H1 (cell line): ENCODE measurements at regions not wholly inside any gene's neighbourhood (a gene's known extent, or its start where the extent isn't known, plus 50 kb on each side); places are given as distances from the start of the nearest gene placed in this dataset.

ENCODE experiments used
- CTCF ChIA-PET: fragments of 300-600 bp; sonication (Branson Sonifier 250); formaldehyde crosslinking; loops from one replicate; lab custom pipeline; 2021; ENCODE audit not compliant: partially characterized antibody; lab: Charles Lee
- POLR2A ChIA-PET: fragments of 300-600 bp; sonication (Branson Sonifier 250); formaldehyde crosslinking; loops from one replicate; lab custom pipeline; 2021; ENCODE audit warnings: inconsistent platforms; ENCODE audit not compliant: partially characterized antibody; lab: Charles Lee
- DNase-seq, 2 experiments: peaks; one replicate each; pipeline versions ENCODE4 v3.0.0 to v3.0.0-alpha.2; 2010 to 2022; ENCODE audit warnings: low spot score in 2 of 2, low read depth in 1 of 2, mixed read lengths in 1 of 2
- FAIRE-seq: peaks from 2 replicates; lab custom pipeline; 2011; peaks lifted over from hg19 to GRCh38; lab: Jason Lieb, UNC
- H2AFZ ChIP-seq: 2 replicates; pipeline ENCODE4 v1.8.1; 2012; ENCODE audit warnings: low read length, inconsistent platforms
- H2AK5ac ChIP-seq: 2 replicates; pipeline ENCODE4 v1.6.1; 2013; ENCODE audit warnings: low read depth, low read length
- H2BK120ac ChIP-seq: replicated peaks from 2 replicates; pipeline ENCODE3; 2013; ENCODE audit warnings: low read depth, low read length, inconsistent platforms
- H2BK12ac ChIP-seq: 2 replicates; pipeline ENCODE4 v1.6.1; 2013; ENCODE audit warnings: low read depth, low read length
- H2BK15ac ChIP-seq: 2 replicates; pipeline ENCODE4 v1.6.1; 2013; ENCODE audit warnings: low read length
- H2BK20ac ChIP-seq: 2 replicates; pipeline ENCODE4 v1.6.1; 2013; ENCODE audit warnings: low read length
- H2BK5ac ChIP-seq: 2 replicates; pipeline ENCODE4 v1.6.1; 2013; ENCODE audit warnings: low read depth, low read length
- H3K14ac ChIP-seq: 2 replicates; pipeline ENCODE4 v1.6.1; 2013; ENCODE audit warnings: inconsistent platforms; ENCODE audit not compliant: insufficient read length
- H3K18ac ChIP-seq: 2 replicates; pipeline ENCODE4 v1.6.1; 2013; ENCODE audit warnings: low read length; ENCODE audit errors: extremely low read depth
- H3K23ac ChIP-seq: 2 replicates; pipeline ENCODE4 v1.6.1; 2013; ENCODE audit warnings: inconsistent platforms; ENCODE audit not compliant: insufficient read length
- H3K23me2 ChIP-seq: 2 replicates; pipeline ENCODE4 v1.6.1; 2013; ENCODE audit warnings: low read depth, low read length
- H3K27ac ChIP-seq: 2 replicates; pipeline ENCODE4 v1.6.1; 2011; ENCODE audit warnings: low read depth, low read length, inconsistent platforms
- H3K27me3 ChIP-seq, 4 experiments: replicated peaks in 1 of 4; 1 replicate in 1 of 4; 2 replicates in 3 of 4; pipeline versions ENCODE4 v1.6.1 to v1.8.1; 2011 to 2013; ENCODE audit warnings: low read length in 3 of 4, mild to moderate bottlenecking in 3 of 4, inconsistent platforms in 2 of 4, mixed read lengths in 2 of 4, moderate library complexity in 1 of 4; ENCODE audit not compliant: control insufficient read depth in 3 of 4, insufficient read depth in 3 of 4; ENCODE audit errors: extremely low read depth in 1 of 4
- H3K36me3 ChIP-seq, 4 experiments: 2 replicates each; pipeline versions ENCODE4 v1.6.1 to v1.8.1; 2011 to 2013; ENCODE audit warnings: mild to moderate bottlenecking in 4 of 4, low read length in 3 of 4, moderate library complexity in 2 of 4, control low read depth in 1 of 4, inconsistent platforms in 1 of 4; ENCODE audit not compliant: insufficient read depth in 4 of 4, control insufficient read depth in 2 of 4
- H3K4ac ChIP-seq: replicated peaks from 2 replicates; pipeline ENCODE3; 2013; ENCODE audit warnings: low read length, low read depth, mixed read lengths, inconsistent platforms; ENCODE audit not compliant: insufficient read length
- H3K4me1 ChIP-seq, 4 experiments: replicated peaks in 1 of 4; 1 replicate in 1 of 4; 2 replicates in 3 of 4; pipeline versions ENCODE4 v1.6.1 to v1.8.1; 2011 to 2013; ENCODE audit warnings: low read length in 3 of 4, inconsistent platforms in 2 of 4, mixed read lengths in 1 of 4; ENCODE audit not compliant: insufficient read depth in 4 of 4, control insufficient read depth in 3 of 4
- H3K4me2 ChIP-seq, 2 experiments: 2 replicates each; pipeline versions ENCODE4 v1.6.1 to v1.8.1; 2011 to 2013; ENCODE audit warnings: low read depth in 2 of 2, low read length in 2 of 2, control low read depth in 1 of 2, inconsistent platforms in 1 of 2, mild to moderate bottlenecking in 1 of 2; ENCODE audit not compliant: insufficient read depth in 1 of 2
- H3K4me3 ChIP-seq, 4 experiments: fragments of 200-600, 300-600 bp in 1 of 4; sonication (generic), shearing (Covaris generic), sonication (Bioruptor Twin) in 1 of 4; 2 replicates each; pipeline versions ENCODE4 v1.5.1 to v1.8.1; 2011 to 2016; ENCODE audit warnings: low read length in 4 of 4, low read depth in 3 of 4, control low read depth in 2 of 4, inconsistent platforms in 2 of 4, mild to moderate bottlenecking in 2 of 4, mixed read lengths in 1 of 4, moderate library complexity in 1 of 4; ENCODE audit not compliant: insufficient read depth in 2 of 4; ENCODE audit errors: extremely low read depth in 1 of 4
- H3K56ac ChIP-seq: replicated peaks from 2 replicates; pipeline ENCODE3; 2013; ENCODE audit warnings: low read depth, mild to moderate bottlenecking, mixed read lengths, low read length, inconsistent platforms; ENCODE audit not compliant: insufficient read length
- H3K79me1 ChIP-seq: 2 replicates; pipeline ENCODE4 v1.6.1; 2013; ENCODE audit warnings: low read depth, low read length, control low read depth
- H3K79me2 ChIP-seq, 2 experiments: 2 replicates each; pipeline versions ENCODE4 v1.6.1 to v1.8.1; 2012 to 2013; ENCODE audit warnings: low read length in 2 of 2, mild to moderate bottlenecking in 2 of 2, inconsistent platforms in 1 of 2; ENCODE audit not compliant: insufficient read depth in 2 of 2, control insufficient read depth in 1 of 2
- H3K9ac ChIP-seq, 4 experiments: replicated peaks in 1 of 4; 1 replicate in 1 of 4; 2 replicates in 3 of 4; pipeline versions ENCODE4 v1.6.1 to v1.8.1; 2011 to 2013; ENCODE audit warnings: low read depth in 3 of 4, low read length in 3 of 4, control low read depth in 2 of 4, mild to moderate bottlenecking in 2 of 4, moderate library complexity in 2 of 4, inconsistent platforms in 1 of 4; ENCODE audit errors: extremely low read depth in 1 of 4
- H3K9me3 ChIP-seq, 2 experiments: 2 replicates each; pipeline versions ENCODE4 v1.6.1 to v1.8.1; 2012 to 2013; ENCODE audit warnings: mild to moderate bottlenecking in 2 of 2, moderate library complexity in 2 of 2, control low read depth in 1 of 2, inconsistent platforms in 1 of 2, low read depth in 1 of 2, low read length in 1 of 2, mixed read lengths in 1 of 2; ENCODE audit not compliant: insufficient read depth in 2 of 2
- H4K20me1 ChIP-seq, 2 experiments: replicated peaks in 1 of 2; 2 replicates each; pipeline versions ENCODE3 to v1.8.1; 2011 to 2013; ENCODE audit warnings: inconsistent platforms in 2 of 2, low read length in 2 of 2, mild to moderate bottlenecking in 1 of 2; ENCODE audit not compliant: insufficient read depth in 2 of 2, control insufficient read depth in 1 of 2
- H4K5ac ChIP-seq: 2 replicates; pipeline ENCODE4 v1.6.1; 2013; ENCODE audit warnings: low read length, low read depth, mixed read lengths, inconsistent platforms; ENCODE audit not compliant: insufficient read length
- H4K8ac ChIP-seq: 2 replicates; pipeline ENCODE4 v1.8.0; 2013; ENCODE audit warnings: mild to moderate bottlenecking, moderate library complexity, low read length, inconsistent platforms; ENCODE audit not compliant: insufficient read depth; ENCODE audit errors: extremely low read depth
- H4K91ac ChIP-seq: replicated peaks from 2 replicates; pipeline ENCODE3; 2013; ENCODE audit warnings: low read length, mixed read lengths, inconsistent platforms; ENCODE audit not compliant: insufficient read length
- BACH1 ChIP-seq: IDR thresholded peaks from 2 replicates; pipeline ENCODE4 v1.6.1; 2012; ENCODE audit warnings: low read length, improper control_type of control experiment
- CTBP2 ChIP-seq: IDR thresholded peaks from 2 replicates; pipeline ENCODE4 v1.7.0; 2011; ENCODE audit warnings: borderline replicate concordance, mild to moderate bottlenecking, moderate library complexity, mixed read lengths, low read length; ENCODE audit not compliant: insufficient read depth, insufficient read length
- SAP30 ChIP-seq: fragments of 300-600 bp; sonication (generic); IDR thresholded peaks from 2 replicates; pipeline ENCODE4 v1.7.1; 2012; ENCODE audit warnings: low read length, moderate library complexity, mild to moderate bottlenecking, inconsistent platforms; ENCODE audit not compliant: insufficient read depth, insufficient replicate concordance
- TAF7 ChIP-seq: optimal IDR thresholded peaks from 2 replicates; pipeline ENCODE3; 2011; ENCODE audit warnings: low read depth, mild to moderate bottlenecking, inconsistent platforms, low read length, moderate library complexity, borderline replicate concordance
- WGBS, 2 experiments: shearing (Covaris generic) in 1 of 2; methylation state at CpG; one replicate each; pipeline versions ENCODE4 v1.1.6 to v1.1.7; 2013 to 2015; ENCODE audit warnings: low lambda C conversion rate in 2 of 2, mixed read lengths in 2 of 2, inconsistent platforms in 1 of 2, low coverage in 1 of 2, missing lambda C conversion rate in 1 of 2; ENCODE audit not compliant: insufficient replicate concordance in 2 of 2, insufficient coverage in 1 of 2, insufficient read length in 1 of 2; ENCODE audit errors: extremely low coverage in 1 of 2, missing lambda C conversion rate in 1 of 2; 5-methylcytosine and 5-hydroxymethylcytosine counted together

GRCh38 chr6:154605882-154606370 is 95.4 kb upstream of the CNKSR3 start:
- no peaks in the 10 kb centered on the region for H3K9me3 ChIP-seq
- CTCF ChIA-PET: interaction anchor here (1.9 kb wide), 1 partner anchor 9 kb away, joined by 6 read pairs; no protein-coding TSS in a partner anchor
- no peaks in the 10 kb centered on the region for H3K79me1 ChIP-seq
- no peak overlapping the region for H3K9ac ChIP-seq
- FAIRE-seq (no peak), DNase-seq (no peak)
- TF ChIP-seq SAP30 (no peak), CTBP2 (no peak), BACH1 (no peak), TAF7 (no peak)
- H4K91ac ChIP-seq: no peak overlapping the region
- H2BK5ac ChIP-seq: no peak overlapping the region
- no peak overlapping the region for H3K23ac ChIP-seq
- no peak overlapping the region for H4K5ac ChIP-seq
- H3K4me3 ChIP-seq: no peak overlapping the region
- no peak overlapping the region for H2AK5ac ChIP-seq
- POLR2A ChIA-PET: no interaction called here
- H3K18ac ChIP-seq: no peak overlapping the region
- H2AFZ ChIP-seq: no peak overlapping the region
- no peak overlapping the region for H3K14ac ChIP-seq
- no peak overlapping the region for H2BK20ac ChIP-seq
- no peaks in the 10 kb centered on the region for H3K36me3 ChIP-seq
- H2BK120ac ChIP-seq: no peak overlapping the region
- no peak overlapping the region for H3K4ac ChIP-seq
- H3K27ac ChIP-seq: no peak overlapping the region
- no peaks in the 10 kb centered on the region for H3K27me3 ChIP-seq
- no peak overlapping the region for H4K8ac ChIP-seq
- no peaks in the 10 kb centered on the region for H3K23me2 ChIP-seq
- WGBS, 2 experiments: 91% methylated on average over 7 of the region's 7 CpGs; no CpG with 5 or more reads in 1 of the 2 experiments
- H3K79me2 ChIP-seq: no peaks in the 10 kb centered on the region
- no peaks in the 10 kb centered on the region for H4K20me1 ChIP-seq
- no peak overlapping the region for H2BK12ac ChIP-seq
- H3K4me2 ChIP-seq: no peak overlapping the region
- H2BK15ac ChIP-seq: no peak overlapping the region
- no peaks in the 10 kb centered on the region for H3K4me1 ChIP-seq
- H3K56ac ChIP-seq: no peak overlapping the region
